ENCODE measurements at regions not wholly inside any gene's neighbourhood (a gene's known extent, or its start where the extent isn't known, plus 50 kb on each side); places are given as distances from the start of the nearest gene placed in this dataset.
A peak's percentile ranks its signal among the peaks of the same experiment; 100 is the strongest.

- DNase-seq, result no peak
Observed at GRCh38 chr2:107242811-107243210, 356.8 kb upstream of the ST6GAL2 start.

GRCh38 chr2:107248932-107249331 is 363.0 kb upstream of the ST6GAL2 start:
- no peak for DNase-seq

- DNase-seq, result no peak
Observed at GRCh38 chr2:107255744-107256143, 369.8 kb upstream of the ST6GAL2 start.

- no peak for DNase-seq
Observed at GRCh38 chr2:107258531-107259407, 372.8 kb upstream of the ST6GAL2 start.

- peak in 1 of 3 experiments; percentile 3 for DNase-seq
Observed at GRCh38 chr2:107259408-107260195, 373.6 kb upstream of the ST6GAL2 start.

- DNase-seq, result no peak
Observed at GRCh38 chr2:107263628-107264027, 377.7 kb upstream of the ST6GAL2 start.

- no peak for DNase-seq
Observed at GRCh38 chr2:107264184-107264583, 378.2 kb upstream of the ST6GAL2 start.

GRCh38 chr2:107266555-107266954 is 380.6 kb upstream of the ST6GAL2 start:
- no peak for DNase-seq

GRCh38 chr2:107267086-107267485 is 381.1 kb upstream of the ST6GAL2 start:
- DNase-seq, result no peak

GRCh38 chr2:107276034-107276433 is 390.1 kb upstream of the ST6GAL2 start:
- DNase-seq, result no peak

- no peak for DNase-seq
Observed at GRCh38 chr2:107278672-107279071, 392.7 kb upstream of the ST6GAL2 start.

- no peak for DNase-seq
Observed at GRCh38 chr2:107281637-107282036, 395.7 kb upstream of the ST6GAL2 start.

- no peak for DNase-seq
Observed at GRCh38 chr2:107282135-107282534, 396.2 kb upstream of the ST6GAL2 start.

GRCh38 chr2:107285621-107286299 is 399.8 kb upstream of the ST6GAL2 start:
- no peak for DNase-seq

- no peak for DNase-seq
Observed at GRCh38 chr2:107290041-107290440, 404.1 kb upstream of the ST6GAL2 start.

GRCh38 chr2:107303964-107304363 is 418.0 kb upstream of the ST6GAL2 start:
- no peak for DNase-seq

GRCh38 chr2:107305966-107306365 is 420.0 kb upstream of the ST6GAL2 start:
- DNase-seq, result no peak

GRCh38 chr2:107306881-107307280 is 420.9 kb upstream of the ST6GAL2 start:
- DNase-seq, result peak in 1 of 3 experiments; percentile 4

- DNase-seq, result no peak
Observed at GRCh38 chr2:107308835-107309234, 422.9 kb upstream of the ST6GAL2 start.

GRCh38 chr2:107312240-107312639 is 426.3 kb upstream of the ST6GAL2 start:
- no peak for DNase-seq

GRCh38 chr2:107313316-107313715 is 427.3 kb upstream of the ST6GAL2 start:
- no peak for DNase-seq

- DNase-seq, result no peak
Observed at GRCh38 chr2:107320881-107321280, 434.9 kb upstream of the ST6GAL2 start.

GRCh38 chr2:107322416-107322815 is 436.4 kb upstream of the ST6GAL2 start:
- peak in 1 of 3 experiments; percentile 3 for DNase-seq
